Testis (tissue), 2 donors: ENCODE measurements at regions not wholly inside any gene's neighbourhood (a gene's known extent, or its start where the extent isn't known, plus 50 kb on each side); places are given as distances from the start of the nearest gene placed in this dataset.

Source experiments
- DNase-seq: peaks from one replicate; pipeline ENCODE4 v3.0.0-alpha.2; 2019
- H3K27ac ChIP-seq, 2 donors: fragments of 200-600 bp; sonication (generic); one replicate each; pipeline ENCODE4 v1.5.1; 2019
- H3K27me3 ChIP-seq: fragments of 200-600 bp; sonication (generic); one replicate; pipeline ENCODE4 v1.5.1; 2019
- H3K36me3 ChIP-seq: fragments of 200-600 bp; sonication (generic); one replicate; pipeline ENCODE4 v1.5.1; 2017; ENCODE audit warnings: low read depth; ENCODE audit errors: missing control alignments
- H3K4me1 ChIP-seq: fragments of 200-600 bp; sonication (generic); one replicate; pipeline ENCODE4 v1.5.1; 2019
- H3K4me3 ChIP-seq, 2 donors: fragments of 200-600 bp; sonication (generic); one replicate each; pipeline ENCODE4 v1.5.1; 2017 to 2019
- H3K9me3 ChIP-seq: fragments of 200-600 bp; sonication (generic); one replicate; pipeline ENCODE4 v1.5.1; 2017
- CTCF ChIP-seq, 3 experiments: fragments of 450-650 bp in 2 of 3; fragments of 200-600 bp in 1 of 3; sonication (generic) in 1 of 3; IDR thresholded peaks; one replicate each; pipeline ENCODE4 v1.5.1; 2016 to 2019; ENCODE audit warnings: antibody characterized with exemption in 3 of 3, mild to moderate bottlenecking in 2 of 3, moderate library complexity in 1 of 3
- POLR2A ChIP-seq: fragments of 450-650 bp; IDR thresholded peaks from one replicate; pipeline ENCODE4 v1.6.1; 2017; ENCODE audit warnings: antibody characterized with exemption, mild to moderate bottlenecking, moderate library complexity
- WGBS, 2 donors: methylation state at CpG; one replicate each; pipeline ENCODE4 v1.1.5; 2018; 5-methylcytosine and 5-hydroxymethylcytosine counted together
- intact Hi-C: fragments of 100-400 bp; cut with DNase I; formaldehyde crosslinking; loops from one replicate; pipeline ENCODE4 v1.15.1; 2023; ENCODE audit warnings: low total_unique reads

GRCh38 chrX:148203531-148203930, 222.4 kb downstream of the FMR1NB start:
- Histone ChIP-seq H3K27me3 (no peaks in the 10 kb centered on the region), H3K4me1 (no peaks in the 10 kb centered on the region), H3K36me3 (no peaks in the 10 kb centered on the region), H3K4me3 (no peak overlapping the region), H3K27ac (no peak overlapping the region), H3K9me3 (no peaks in the 10 kb centered on the region)
- WGBS, 2 donors, result 89 to 98% methylated on average over 3 of the region's 3 CpGs
- no peak for DNase-seq
- no peak for TF ChIP-seq POLR2A
- no peak for TF ChIP-seq CTCF (IDR thresholded peaks at IDR 0.05)
- intact Hi-C loops, result no loop called here

GRCh38 chrX:148204195-148204594, 223.1 kb downstream of the FMR1NB start:
- intact Hi-C loops, result no loop called here
- H3K4me3 ChIP-seq, result no peak overlapping the region
- TF ChIP-seq CTCF (IDR thresholded peaks at IDR 0.05), result no peak
- TF ChIP-seq POLR2A, result no peak
- H3K4me1 ChIP-seq, result no peaks in the 10 kb centered on the region
- H3K9me3 ChIP-seq, result no peaks in the 10 kb centered on the region
- no peaks in the 10 kb centered on the region for H3K36me3 ChIP-seq
- 44 to 71% methylated on average over 1 of the region's 1 CpG for WGBS, 2 donors
- DNase-seq, result no peak
- no peak overlapping the region for H3K27ac ChIP-seq
- no peaks in the 10 kb centered on the region for H3K27me3 ChIP-seq

- TF ChIP-seq CTCF (IDR thresholded peaks at IDR 0.05), result no peak
- Histone ChIP-seq H3K4me3 (no peak overlapping the region), H3K9me3 (no peaks in the 10 kb centered on the region), H3K4me1 (no peaks in the 10 kb centered on the region), H3K27ac (no peak overlapping the region), H3K27me3 (no peaks in the 10 kb centered on the region), H3K36me3 (no peaks in the 10 kb centered on the region)
- no peak for DNase-seq
- WGBS, 2 donors, result 92 to 100% methylated on average over 1 of the region's 1 CpG
- intact Hi-C loops, result no loop called here
Measured at GRCh38 chrX:148214786-148215185, 233.6 kb downstream of the FMR1NB start.

- H3K9me3 ChIP-seq, result no peaks in the 10 kb centered on the region
- H3K4me1 ChIP-seq, result no peaks in the 10 kb centered on the region
- H3K27me3 ChIP-seq, result no peaks in the 10 kb centered on the region
- H3K4me3 ChIP-seq, result no peak overlapping the region
- DNase-seq, result no peak
- H3K36me3 ChIP-seq, result no peaks in the 10 kb centered on the region
- TF ChIP-seq CTCF (IDR thresholded peaks at IDR 0.05) (no peak), POLR2A (no peak)
- intact Hi-C loops, result no loop called here
- 90 to 94% methylated on average over 3 of the region's 3 CpGs for WGBS, 2 donors
- H3K27ac ChIP-seq, result no peak overlapping the region
Measured at GRCh38 chrX:148215726-148216125, 234.6 kb downstream of the FMR1NB start.

GRCh38 chrX:148223361-148223760, 242.2 kb downstream of the FMR1NB start:
- intact Hi-C loops, result no loop called here
- Histone ChIP-seq H3K4me1 (no peaks in the 10 kb centered on the region), H3K36me3 (no peaks in the 10 kb centered on the region), H3K27ac (no peak overlapping the region), H3K27me3 (no peaks in the 10 kb centered on the region), H3K4me3 (no peak overlapping the region), H3K9me3 (no peaks in the 10 kb centered on the region)
- DNase-seq, result no peak
- TF ChIP-seq CTCF (IDR thresholded peaks at IDR 0.05), result no peak
- no peak for TF ChIP-seq POLR2A
- WGBS, 2 donors, result 80 to 91% methylated on average over 2 of the region's 2 CpGs
